ENCODE measurements at regions not wholly inside any gene's neighbourhood (a gene's known extent, or its start where the extent isn't known, plus 50 kb on each side); places are given as distances from the start of the nearest gene placed in this dataset.

DNA sequence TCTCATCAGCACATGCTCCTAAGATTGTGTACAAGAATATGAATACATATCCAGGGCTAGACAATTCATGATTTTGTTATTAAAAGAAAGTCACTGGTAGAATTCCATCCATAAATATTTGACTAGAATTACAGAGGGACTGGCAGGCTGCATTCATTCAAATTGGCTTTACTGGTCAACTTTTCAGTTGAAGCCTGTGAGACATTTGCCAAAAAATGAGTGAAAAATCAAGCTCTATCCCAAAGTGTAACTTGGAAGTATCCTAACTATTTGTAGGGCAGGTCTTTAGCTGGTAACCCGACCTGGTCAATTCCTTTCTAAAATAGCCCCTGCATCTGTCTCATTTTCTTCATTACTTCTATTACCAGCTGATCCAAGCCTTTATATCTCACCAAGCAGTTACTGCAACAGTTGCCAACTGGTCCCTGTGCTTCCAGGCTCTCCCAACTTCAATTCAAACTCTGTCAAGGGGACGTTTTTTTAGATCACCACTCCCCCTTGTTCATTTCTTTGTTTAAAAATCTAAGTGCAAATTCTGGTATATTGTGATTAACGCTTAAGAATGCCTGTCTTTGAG, 173.1 kb upstream of the TBL1XR1 start (continued):
- TF ChIP-seq, protein P1, sequence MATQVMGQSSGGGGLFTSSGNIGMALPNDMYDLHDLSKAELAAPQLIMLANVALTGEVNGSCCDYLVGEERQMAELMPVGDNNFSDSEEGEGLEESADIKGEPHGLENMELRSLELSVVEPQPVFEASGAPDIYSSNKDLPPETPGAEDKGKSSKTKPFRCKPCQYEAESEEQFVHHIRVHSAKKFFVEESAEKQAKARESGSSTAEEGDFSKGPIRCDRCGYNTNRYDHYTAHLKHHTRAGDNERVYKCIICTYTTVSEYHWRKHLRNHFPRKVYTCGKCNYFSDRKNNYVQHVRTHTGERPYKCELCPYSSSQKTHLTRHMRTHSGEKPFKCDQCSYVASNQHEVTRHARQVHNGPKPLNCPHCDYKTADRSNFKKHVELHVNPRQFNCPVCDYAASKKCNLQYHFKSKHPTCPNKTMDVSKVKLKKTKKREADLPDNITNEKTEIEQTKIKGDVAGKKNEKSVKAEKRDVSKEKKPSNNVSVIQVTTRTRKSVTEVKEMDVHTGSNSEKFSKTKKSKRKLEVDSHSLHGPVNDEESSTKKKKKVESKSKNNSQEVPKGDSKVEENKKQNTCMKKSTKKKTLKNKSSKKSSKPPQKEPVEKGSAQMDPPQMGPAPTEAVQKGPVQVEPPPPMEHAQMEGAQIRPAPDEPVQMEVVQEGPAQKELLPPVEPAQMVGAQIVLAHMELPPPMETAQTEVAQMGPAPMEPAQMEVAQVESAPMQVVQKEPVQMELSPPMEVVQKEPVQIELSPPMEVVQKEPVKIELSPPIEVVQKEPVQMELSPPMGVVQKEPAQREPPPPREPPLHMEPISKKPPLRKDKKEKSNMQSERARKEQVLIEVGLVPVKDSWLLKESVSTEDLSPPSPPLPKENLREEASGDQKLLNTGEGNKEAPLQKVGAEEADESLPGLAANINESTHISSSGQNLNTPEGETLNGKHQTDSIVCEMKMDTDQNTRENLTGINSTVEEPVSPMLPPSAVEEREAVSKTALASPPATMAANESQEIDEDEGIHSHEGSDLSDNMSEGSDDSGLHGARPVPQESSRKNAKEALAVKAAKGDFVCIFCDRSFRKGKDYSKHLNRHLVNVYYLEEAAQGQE (IDR thresholded peaks at IDR 0.05) = no peak
- no peak for TF ChIP-seq HNF4A (conservative IDR thresholded peaks at IDR 0.05)

DNA sequence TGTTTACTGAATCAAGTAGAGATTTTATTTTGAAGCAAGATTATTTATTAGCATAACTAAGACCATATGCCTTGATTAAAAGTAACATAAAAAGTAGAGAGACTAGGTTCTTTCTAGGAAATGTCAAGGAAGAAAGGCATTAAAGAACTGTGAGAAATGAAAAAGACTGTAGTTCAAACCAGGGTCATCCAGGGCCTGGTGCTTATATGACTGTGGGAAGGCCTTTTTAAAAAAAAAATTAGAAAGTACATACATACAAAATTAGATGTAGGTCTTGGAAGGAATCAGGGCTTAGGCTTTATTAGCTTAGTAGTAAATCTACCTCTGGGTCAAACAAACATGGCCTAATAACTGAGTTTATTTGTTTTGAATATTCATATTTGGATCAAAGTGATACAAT, 173.9 kb upstream of the TBL1XR1 start:
- no peaks in the 10 kb centered on the region for H3K4me1 ChIP-seq (ENCODE audit: control insufficient read depth in 4 of 4, insufficient read depth in 4 of 4, low read length in 3 of 4)
- no peaks in the 10 kb centered on the region for H3K27me3 ChIP-seq (ENCODE audit: control insufficient read depth in 4 of 4, insufficient read depth in 4 of 4, low read length in 3 of 4)
- DNase-seq (ENCODE audit: low spot score) = no peak
- TF ChIP-seq JUND (IDR thresholded peaks at IDR 0.05) (no peak), YY1 (IDR thresholded peaks at IDR 0.05) (no peak), TAF1 (conservative IDR thresholded peaks at IDR 0.05) (no peak), SP1 (IDR thresholded peaks at IDR 0.05) (no peak), HNF4A (conservative IDR thresholded peaks at IDR 0.05) (no peak), EGR1 (IDR thresholded peaks at IDR 0.05; ENCODE audit: low read depth in 2 of 2) (no peak), FOXA2 (IDR thresholded peaks at IDR 0.05) (no peak), RAD21 (IDR thresholded peaks at IDR 0.05) (no peak), GABPA (IDR thresholded peaks at IDR 0.05 in 1 of 2, conservative IDR thresholded peaks at IDR 0.05 in 1 of 2) (no peak)
- TF ChIP-seq, protein P2, sequence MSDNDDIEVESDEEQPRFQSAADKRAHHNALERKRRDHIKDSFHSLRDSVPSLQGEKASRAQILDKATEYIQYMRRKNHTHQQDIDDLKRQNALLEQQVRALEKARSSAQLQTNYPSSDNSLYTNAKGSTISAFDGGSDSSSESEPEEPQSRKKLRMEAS (IDR thresholded peaks at IDR 0.05) = no peak
- TF ChIP-seq, protein P3, sequence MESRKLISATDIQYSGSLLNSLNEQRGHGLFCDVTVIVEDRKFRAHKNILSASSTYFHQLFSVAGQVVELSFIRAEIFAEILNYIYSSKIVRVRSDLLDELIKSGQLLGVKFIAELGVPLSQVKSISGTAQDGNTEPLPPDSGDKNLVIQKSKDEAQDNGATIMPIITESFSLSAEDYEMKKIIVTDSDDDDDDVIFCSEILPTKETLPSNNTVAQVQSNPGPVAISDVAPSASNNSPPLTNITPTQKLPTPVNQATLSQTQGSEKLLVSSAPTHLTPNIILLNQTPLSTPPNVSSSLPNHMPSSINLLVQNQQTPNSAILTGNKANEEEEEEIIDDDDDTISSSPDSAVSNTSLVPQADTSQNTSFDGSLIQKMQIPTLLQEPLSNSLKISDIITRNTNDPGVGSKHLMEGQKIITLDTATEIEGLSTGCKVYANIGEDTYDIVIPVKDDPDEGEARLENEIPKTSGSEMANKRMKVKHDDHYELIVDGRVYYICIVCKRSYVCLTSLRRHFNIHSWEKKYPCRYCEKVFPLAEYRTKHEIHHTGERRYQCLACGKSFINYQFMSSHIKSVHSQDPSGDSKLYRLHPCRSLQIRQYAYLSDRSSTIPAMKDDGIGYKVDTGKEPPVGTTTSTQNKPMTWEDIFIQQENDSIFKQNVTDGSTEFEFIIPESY (IDR thresholded peaks at IDR 0.05) = no peak
- H3K27ac ChIP-seq (ENCODE audit: low read depth in 1 of 2, low read length in 2 of 2) = no peak overlapping the region
- H3K4me3 ChIP-seq (ENCODE audit: low read depth in 1 of 3, low read length in 3 of 3) = no peak overlapping the region
- H3K9me3 ChIP-seq (ENCODE audit: control insufficient read depth in 4 of 4, low read length in 3 of 4) = no peaks in the 10 kb centered on the region
- H3K36me3 ChIP-seq (ENCODE audit: control insufficient read depth in 4 of 4, insufficient read depth in 3 of 4, low read depth in 1 of 4, low read length in 3 of 4) = no peaks in the 10 kb centered on the region
- no peak overlapping the region for H3K9ac ChIP-seq (ENCODE audit: low read depth in 1 of 2, low read length in 2 of 2)

DNA sequence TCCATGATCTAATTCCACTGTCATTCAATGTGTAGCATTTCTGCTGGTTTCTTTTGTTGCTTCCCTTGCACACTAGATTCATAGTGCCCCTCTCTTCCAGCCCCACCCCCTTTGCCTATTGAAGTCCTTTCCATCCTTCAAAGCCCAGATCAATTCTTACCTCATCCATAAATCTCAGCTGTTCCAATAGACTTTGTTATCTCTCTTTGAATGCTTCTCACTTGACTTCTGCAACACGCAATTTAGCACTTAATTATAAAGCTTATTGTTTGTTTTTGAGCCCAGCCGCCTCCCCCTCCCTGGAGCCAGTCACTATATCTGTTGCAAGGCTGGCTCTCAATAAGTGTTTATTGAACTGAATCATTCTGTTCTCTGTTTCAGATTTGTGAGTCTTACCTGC, 174.6 kb upstream of the TBL1XR1 start:
- WGBS = 85% methylated on average over 2 of the region's 2 CpGs
- Histone ChIP-seq H3K4me1 (ENCODE audit: control insufficient read depth in 4 of 4, insufficient read depth in 4 of 4, low read length in 3 of 4) (no peaks in the 10 kb centered on the region), H3K36me3 (ENCODE audit: control insufficient read depth in 4 of 4, insufficient read depth in 3 of 4, low read depth in 1 of 4, low read length in 3 of 4) (no peaks in the 10 kb centered on the region), H3K27me3 (ENCODE audit: control insufficient read depth in 4 of 4, insufficient read depth in 4 of 4, low read length in 3 of 4) (no peaks in the 10 kb centered on the region), H3K9ac (ENCODE audit: low read depth in 1 of 2, low read length in 2 of 2) (no peak overlapping the region), H3K9me3 (ENCODE audit: control insufficient read depth in 4 of 4, low read length in 3 of 4) (no peaks in the 10 kb centered on the region), H3K27ac (ENCODE audit: low read depth in 1 of 2, low read length in 2 of 2) (no peak overlapping the region), H3K4me3 (ENCODE audit: low read depth in 1 of 3, low read length in 3 of 3) (no peak overlapping the region)
- no peak for DNase-seq (ENCODE audit: low spot score)
- TF ChIP-seq FOXA1 (IDR thresholded peaks at IDR 0.05) (no peak), HNF4A (conservative IDR thresholded peaks at IDR 0.05) (no peak), JUND (IDR thresholded peaks at IDR 0.05) (no peak), GABPA (IDR thresholded peaks at IDR 0.05 in 1 of 2, conservative IDR thresholded peaks at IDR 0.05 in 1 of 2) (no peak), FOXA2 (IDR thresholded peaks at IDR 0.05) (no peak), RXRA (IDR thresholded peaks at IDR 0.05) (no peak), HNF4G (IDR thresholded peaks at IDR 0.05) (no peak), NR2F2 (IDR thresholded peaks at IDR 0.05) (no peak), RAD21 (IDR thresholded peaks at IDR 0.05) (no peak), TAF1 (conservative IDR thresholded peaks at IDR 0.05) (no peak), EGR1 (IDR thresholded peaks at IDR 0.05; ENCODE audit: low read depth in 2 of 2) (no peak)
- TF ChIP-seq, protein P4, sequence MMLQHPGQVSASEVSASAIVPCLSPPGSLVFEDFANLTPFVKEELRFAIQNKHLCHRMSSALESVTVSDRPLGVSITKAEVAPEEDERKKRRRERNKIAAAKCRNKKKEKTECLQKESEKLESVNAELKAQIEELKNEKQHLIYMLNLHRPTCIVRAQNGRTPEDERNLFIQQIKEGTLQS (IDR thresholded peaks at IDR 0.05) = no peak
- TF ChIP-seq, protein P2 (IDR thresholded peaks at IDR 0.05) = no peak
- TF ChIP-seq, protein P3 (IDR thresholded peaks at IDR 0.05) = no peak
- TF ChIP-seq, protein P5, sequence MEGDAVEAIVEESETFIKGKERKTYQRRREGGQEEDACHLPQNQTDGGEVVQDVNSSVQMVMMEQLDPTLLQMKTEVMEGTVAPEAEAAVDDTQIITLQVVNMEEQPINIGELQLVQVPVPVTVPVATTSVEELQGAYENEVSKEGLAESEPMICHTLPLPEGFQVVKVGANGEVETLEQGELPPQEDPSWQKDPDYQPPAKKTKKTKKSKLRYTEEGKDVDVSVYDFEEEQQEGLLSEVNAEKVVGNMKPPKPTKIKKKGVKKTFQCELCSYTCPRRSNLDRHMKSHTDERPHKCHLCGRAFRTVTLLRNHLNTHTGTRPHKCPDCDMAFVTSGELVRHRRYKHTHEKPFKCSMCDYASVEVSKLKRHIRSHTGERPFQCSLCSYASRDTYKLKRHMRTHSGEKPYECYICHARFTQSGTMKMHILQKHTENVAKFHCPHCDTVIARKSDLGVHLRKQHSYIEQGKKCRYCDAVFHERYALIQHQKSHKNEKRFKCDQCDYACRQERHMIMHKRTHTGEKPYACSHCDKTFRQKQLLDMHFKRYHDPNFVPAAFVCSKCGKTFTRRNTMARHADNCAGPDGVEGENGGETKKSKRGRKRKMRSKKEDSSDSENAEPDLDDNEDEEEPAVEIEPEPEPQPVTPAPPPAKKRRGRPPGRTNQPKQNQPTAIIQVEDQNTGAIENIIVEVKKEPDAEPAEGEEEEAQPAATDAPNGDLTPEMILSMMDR (IDR thresholded peaks at IDR 0.05; ENCODE audit: low read depth, low read length, missing input control) = no peak
